ENCODE measurements at regions not wholly inside any gene's neighbourhood (a gene's known extent, or its start where the extent isn't known, plus 50 kb on each side); places are given as distances from the start of the nearest gene placed in this dataset.

DNA sequence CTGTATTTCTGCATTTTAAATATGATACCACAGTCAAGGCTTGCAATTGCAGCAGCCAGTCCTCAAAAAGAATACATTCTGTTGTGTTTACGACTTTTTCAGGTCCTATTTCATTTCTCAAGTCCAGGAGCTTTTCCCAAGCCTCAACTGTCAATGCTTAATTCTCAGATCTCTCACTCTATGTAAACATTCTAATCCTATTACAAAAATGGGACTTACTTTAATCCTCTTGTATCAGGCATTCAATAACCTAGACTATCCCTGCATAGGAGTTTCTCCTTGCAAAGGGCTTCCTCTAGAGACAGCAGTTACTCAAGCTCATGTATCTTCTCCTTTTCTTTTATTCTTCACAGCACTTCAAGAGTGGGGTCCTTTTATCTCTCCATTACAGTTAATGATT is 1293.0 kb downstream of the GRIK2 start:
- ATAC-seq: no peak
- DNase-seq: no peak
- no peaks in the 10 kb centered on the region for H3K4me1 Mint-ChIP-seq
- H3K27ac Mint-ChIP-seq: no peak overlapping the region
- H3K4me3 Mint-ChIP-seq: no peak overlapping the region
- peaks cover 3 to 8% of the 10 kb centered on the region in 2 donors for H3K9me3 Mint-ChIP-seq
- H3K27me3 Mint-ChIP-seq: no peaks in the 10 kb centered on the region

DNA sequence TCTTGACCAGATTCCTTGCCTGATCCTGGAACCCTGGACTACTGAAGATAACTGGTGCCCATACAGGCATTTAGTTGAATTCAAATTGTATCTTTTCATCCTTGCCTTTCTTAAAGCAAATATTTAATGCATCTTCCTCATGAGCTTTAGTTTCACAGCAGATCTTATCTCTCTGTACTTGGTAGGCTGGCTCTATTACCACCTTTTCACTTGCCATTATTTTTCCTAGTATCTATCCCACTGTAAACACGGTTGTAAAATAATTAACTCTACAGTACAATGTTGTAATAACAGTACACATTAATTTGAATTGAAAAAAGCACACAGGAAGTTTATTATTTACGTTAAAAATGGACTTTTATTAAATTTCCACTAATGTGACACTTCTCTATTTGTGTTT is 1286.9 kb downstream of the GRIK2 start:
- no peaks in the 10 kb centered on the region for H3K27me3 Mint-ChIP-seq
- H3K27ac Mint-ChIP-seq: no peak overlapping the region
- no peaks in the 10 kb centered on the region for H3K9me3 Mint-ChIP-seq
- ATAC-seq (no peak), DNase-seq (no peak)
- H3K4me1 Mint-ChIP-seq: no peaks in the 10 kb centered on the region
- no peak overlapping the region for H3K4me3 Mint-ChIP-seq

DNA sequence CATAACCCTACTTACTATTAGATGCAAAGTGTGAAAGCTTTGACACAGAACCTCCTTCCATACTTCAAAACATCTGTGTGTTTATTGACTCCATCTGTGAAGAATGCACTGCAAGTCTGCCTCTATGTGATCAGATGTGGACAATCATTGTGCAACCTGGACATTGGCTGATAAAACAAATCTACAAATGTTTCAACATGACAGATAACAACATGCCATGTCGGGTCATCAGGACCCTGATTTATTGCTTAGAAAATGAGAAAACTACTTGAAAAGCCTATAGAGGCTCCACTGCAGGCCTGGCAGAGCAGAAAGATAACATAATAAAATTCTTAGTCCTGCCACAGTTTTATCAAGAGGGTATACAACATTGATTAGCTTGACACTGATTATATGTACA is 1286.4 kb downstream of the GRIK2 start:
- DNase-seq (no peak), ATAC-seq (no peak)
- no peaks in the 10 kb centered on the region for H3K9me3 Mint-ChIP-seq
- H3K4me3 Mint-ChIP-seq: no peak overlapping the region
- no peak overlapping the region for H3K27ac Mint-ChIP-seq
- no peaks in the 10 kb centered on the region for H3K27me3 Mint-ChIP-seq
- H3K4me1 Mint-ChIP-seq: no peaks in the 10 kb centered on the region

DNA sequence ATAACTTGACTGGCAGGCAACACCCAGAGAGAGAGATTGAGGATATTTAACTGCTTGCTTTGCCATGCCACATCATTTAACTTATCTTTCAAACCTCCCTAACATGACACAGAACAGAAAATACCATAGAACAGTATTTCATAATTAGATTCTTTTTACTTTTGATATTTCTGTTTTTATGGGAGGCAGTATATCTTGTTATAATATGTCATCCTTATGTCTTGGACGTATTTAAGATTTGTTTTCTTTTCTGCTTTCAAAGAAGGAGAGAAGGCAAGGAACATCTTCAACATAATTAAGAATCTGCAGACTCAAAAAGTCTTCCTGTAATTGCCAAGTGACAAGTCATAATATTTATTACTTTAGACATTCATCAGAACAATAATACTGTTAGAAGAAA is 1283.7 kb downstream of the GRIK2 start:
- H3K4me3 Mint-ChIP-seq: no peak overlapping the region

DNA sequence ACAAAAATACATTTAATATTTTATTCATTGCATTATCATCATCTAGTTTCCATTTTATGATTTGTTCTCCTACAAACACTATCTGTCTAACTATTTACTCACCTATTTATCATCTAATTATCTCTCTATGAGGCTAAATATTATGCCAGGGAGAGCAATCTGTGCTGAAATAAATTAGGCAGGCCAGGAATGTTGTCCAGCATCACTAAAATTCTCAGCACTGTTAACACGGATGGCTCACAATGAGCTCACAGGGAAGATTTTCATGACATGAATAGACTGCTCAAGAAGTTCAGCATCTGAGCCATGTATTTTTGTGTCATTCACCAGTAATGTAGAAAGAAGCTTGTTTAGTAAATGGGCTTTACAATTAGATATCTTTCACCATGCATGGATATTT is 1277.2 kb downstream of the GRIK2 start:
- DNase-seq: no peak
- Mint-ChIP-seq H3K4me3 (no peak overlapping the region), H3K27me3 (no peaks in the 10 kb centered on the region), H3K27ac (no peak overlapping the region), H3K4me1 (no peaks in the 10 kb centered on the region), H3K9me3 (peaks cover 0 to 5% of the 10 kb centered on the region in 2 donors)
- no peak for ATAC-seq

More for the DNA sequence above, 1283.7 kb downstream of the GRIK2 start:
- no peak for ATAC-seq
- Mint-ChIP-seq H3K4me1 (no peaks in the 10 kb centered on the region), H3K9me3 (no peaks in the 10 kb centered on the region), H3K27ac (no peak overlapping the region), H3K27me3 (no peaks in the 10 kb centered on the region)
- no peak for DNase-seq

DNA sequence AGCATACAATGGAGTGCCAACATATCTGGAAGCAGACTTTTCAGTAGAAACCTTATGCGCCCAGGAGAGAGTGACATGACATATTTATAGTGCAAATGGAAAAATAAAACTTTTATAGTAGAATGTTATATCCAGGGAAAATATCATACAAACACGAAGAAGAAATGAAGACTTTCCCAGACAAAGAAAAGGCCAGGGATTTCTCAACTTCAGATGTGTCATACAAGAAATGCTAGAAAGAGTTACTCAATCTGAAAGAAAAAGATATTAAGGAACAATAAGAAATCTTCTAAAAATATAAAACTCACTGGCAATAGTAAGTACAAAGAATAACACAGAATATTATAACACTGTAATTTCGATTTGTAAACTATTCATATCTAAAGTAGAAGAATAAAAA is 1269.3 kb downstream of the GRIK2 start:
- ATAC-seq (no peak), DNase-seq (no peak)
- no peak overlapping the region for H3K27ac Mint-ChIP-seq

DNA sequence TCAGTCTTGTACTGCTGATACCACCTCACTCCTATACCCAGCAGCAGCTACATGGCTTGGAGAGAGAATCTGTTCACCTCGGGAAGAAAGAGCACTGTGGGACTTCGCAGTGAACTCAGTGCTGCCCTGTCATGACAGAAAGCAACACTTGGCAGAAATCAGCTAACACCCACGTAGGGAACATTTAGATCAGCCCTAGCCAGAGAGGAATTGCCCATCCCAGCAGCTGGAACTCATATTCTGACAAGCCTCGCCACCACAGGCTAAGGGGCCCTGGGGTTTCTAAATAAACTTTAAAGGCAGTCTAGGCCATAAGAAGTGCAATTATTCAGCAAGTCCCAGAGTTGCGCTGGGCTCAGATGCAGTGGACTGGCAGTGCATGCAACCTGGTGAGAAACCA is 1266.8 kb downstream of the GRIK2 start:
- H3K4me3 Mint-ChIP-seq: no peak overlapping the region
- no peaks in the 10 kb centered on the region for H3K4me1 Mint-ChIP-seq
- no peaks in the 10 kb centered on the region for H3K27me3 Mint-ChIP-seq
- no peak for DNase-seq
- no peak overlapping the region for H3K27ac Mint-ChIP-seq
- peaks cover 11 to 19% of the 10 kb centered on the region in 2 donors for H3K9me3 Mint-ChIP-seq
- ATAC-seq: no peak

More for the DNA sequence above, 1269.3 kb downstream of the GRIK2 start:
- H3K27me3 Mint-ChIP-seq: no peaks in the 10 kb centered on the region
- no peak overlapping the region for H3K4me3 Mint-ChIP-seq
- no peaks in the 10 kb centered on the region for H3K4me1 Mint-ChIP-seq
- peaks cover 9 to 11% of the 10 kb centered on the region in 2 donors for H3K9me3 Mint-ChIP-seq

DNA sequence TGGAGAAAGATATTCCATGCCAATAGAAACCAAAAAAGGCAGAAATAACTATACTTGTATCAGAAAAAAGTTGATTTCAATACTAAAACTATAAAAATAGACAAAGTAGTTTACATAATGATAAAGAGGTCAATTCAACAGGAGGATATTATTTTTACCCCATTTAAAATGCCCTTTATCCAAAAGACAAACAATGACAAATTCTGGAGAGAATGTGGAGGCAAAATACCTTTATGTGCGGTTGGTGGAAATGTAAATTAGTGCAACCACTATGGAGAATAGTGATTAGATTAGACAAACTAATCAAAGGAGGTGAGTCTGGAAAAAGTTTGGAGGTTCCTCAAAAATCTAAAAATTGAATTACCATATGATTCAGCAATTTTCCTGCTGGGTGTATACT is 1262.3 kb downstream of the GRIK2 start:
- Mint-ChIP-seq H3K4me1 (no peaks in the 10 kb centered on the region), H3K27me3 (no peaks in the 10 kb centered on the region), H3K9me3 (peaks cover 8 to 23% of the 10 kb centered on the region in 2 donors), H3K27ac (no peak overlapping the region), H3K4me3 (no peak overlapping the region)
- ATAC-seq (no peak), DNase-seq (no peak)

DNA sequence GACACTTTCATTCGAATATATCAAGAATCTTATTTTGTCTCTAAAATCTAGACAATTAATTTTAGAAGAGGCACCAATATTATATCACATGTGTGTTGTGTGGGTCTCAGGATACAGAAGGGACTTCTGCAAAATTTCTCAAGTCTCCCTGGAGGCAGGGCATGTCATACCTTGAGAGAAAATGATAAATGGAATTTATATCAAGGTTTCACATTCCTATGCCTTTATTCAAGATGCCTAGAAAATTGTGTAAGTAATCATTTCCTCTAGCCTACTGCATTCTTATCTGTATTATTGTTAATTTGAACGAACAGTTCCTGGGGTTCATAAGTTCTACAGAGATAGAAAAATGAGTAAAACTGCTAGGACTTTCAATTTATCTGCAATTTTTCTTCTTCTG is 1247.9 kb downstream of the GRIK2 start:
- H3K27me3 Mint-ChIP-seq: no peaks in the 10 kb centered on the region
- ATAC-seq (no peak), DNase-seq (no peak)
- peaks cover 0 to 12% of the 10 kb centered on the region in 2 donors for H3K9me3 Mint-ChIP-seq
- no peak overlapping the region for H3K4me3 Mint-ChIP-seq
- H3K4me1 Mint-ChIP-seq: no peaks in the 10 kb centered on the region
- no peak overlapping the region for H3K27ac Mint-ChIP-seq

DNA sequence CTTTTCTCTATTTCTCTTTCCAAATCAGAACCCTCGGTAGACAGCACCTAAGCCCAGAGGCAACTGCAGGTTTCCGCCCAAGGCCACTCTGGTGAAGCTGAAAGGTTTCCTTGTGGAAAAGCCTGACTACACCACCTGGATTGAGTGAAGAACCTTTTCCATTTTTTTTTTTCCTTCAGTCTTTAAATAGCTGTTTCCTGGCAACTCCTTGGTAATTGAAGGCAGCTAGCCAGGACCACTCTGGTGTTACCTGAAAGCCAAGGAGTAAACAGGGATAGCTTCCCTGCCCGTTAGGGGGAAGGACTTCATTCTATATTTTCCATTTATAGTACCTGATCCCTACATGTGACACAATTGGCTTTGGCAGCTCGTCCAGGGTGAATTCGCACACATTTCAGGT is 1238.4 kb downstream of the GRIK2 start:
- Mint-ChIP-seq H3K9me3 (peaks cover 12 to 17% of the 10 kb centered on the region in 2 donors), H3K27ac (no peak overlapping the region), H3K4me1 (no peaks in the 10 kb centered on the region), H3K27me3 (no peaks in the 10 kb centered on the region), H3K4me3 (no peak overlapping the region)
- DNase-seq (no peak), ATAC-seq (no peak)

DNA sequence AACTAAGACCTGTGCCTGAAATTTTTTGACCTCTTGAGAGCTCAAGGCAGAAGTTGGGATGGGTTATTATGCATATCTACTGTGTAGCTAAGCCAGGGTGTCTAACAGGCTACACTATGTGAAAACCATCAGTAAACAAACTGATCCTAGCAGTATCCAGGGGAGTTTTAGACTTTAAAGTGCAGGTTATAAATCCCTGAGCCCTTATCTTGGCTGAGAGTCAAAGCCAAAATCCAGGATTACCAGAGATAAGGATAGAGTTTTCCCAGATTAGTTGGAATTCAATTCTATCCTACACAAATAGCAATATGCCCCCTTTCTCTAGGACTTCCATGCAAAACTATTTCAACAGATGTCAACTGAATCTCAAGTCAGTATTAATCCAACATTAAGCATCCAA is 1229.7 kb downstream of the GRIK2 start:
- peaks cover 4 to 6% of the 10 kb centered on the region in 2 donors for H3K9me3 Mint-ChIP-seq
- no peak for DNase-seq
- ATAC-seq: no peak
- H3K4me1 Mint-ChIP-seq: no peaks in the 10 kb centered on the region
- H3K27ac Mint-ChIP-seq: no peak overlapping the region
- no peaks in the 10 kb centered on the region for H3K27me3 Mint-ChIP-seq
- H3K4me3 Mint-ChIP-seq: no peak overlapping the region

DNA sequence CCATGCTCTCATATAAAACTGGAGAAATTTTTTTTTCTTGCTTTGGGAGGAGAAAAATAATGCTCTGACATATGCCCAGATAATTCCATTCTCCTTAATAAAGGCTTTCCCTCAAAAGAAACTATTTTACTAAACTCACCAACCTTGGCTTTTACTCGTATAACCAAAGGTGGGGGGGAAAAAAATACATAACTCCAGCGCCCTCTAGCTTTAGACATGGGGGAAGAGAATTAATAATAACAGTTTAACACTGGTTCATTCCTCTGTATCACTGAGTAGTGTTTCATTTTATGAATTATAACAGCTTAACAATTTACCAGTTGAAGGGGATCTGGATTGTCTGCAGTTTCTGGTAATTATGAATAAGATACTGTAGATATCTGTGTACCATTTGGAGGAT is 1226.1 kb downstream of the GRIK2 start:
- ATAC-seq: no peak
- no peak for DNase-seq
- Mint-ChIP-seq H3K4me3 (no peak overlapping the region), H3K27me3 (no peaks in the 10 kb centered on the region), H3K4me1 (no peaks in the 10 kb centered on the region), H3K9me3 (peaks cover 7 to 14% of the 10 kb centered on the region in 2 donors), H3K27ac (no peak overlapping the region)

DNA sequence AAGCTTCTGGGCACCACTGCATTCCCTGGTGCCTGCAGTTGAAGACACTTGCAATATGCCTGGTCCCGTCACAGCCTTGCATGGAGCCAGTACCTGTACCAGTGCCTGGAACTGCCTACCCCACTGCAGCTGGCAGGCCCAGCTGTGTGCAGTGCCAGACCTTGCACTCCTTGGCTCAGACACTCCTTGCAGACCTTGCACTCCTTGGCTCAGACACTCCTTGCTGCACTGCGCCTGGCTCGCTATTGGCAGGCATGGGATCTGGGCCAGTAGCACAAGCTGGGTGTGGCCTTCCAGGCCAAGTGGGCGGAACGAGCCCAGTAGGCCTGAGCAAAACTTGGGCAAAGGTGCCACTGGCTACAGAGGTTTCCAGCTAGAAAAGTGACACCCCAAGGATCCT is 1189.1 kb downstream of the GRIK2 start:
- Mint-ChIP-seq H3K27ac (no peak overlapping the region), H3K27me3 (no peaks in the 10 kb centered on the region), H3K4me3 (no peak overlapping the region), H3K9me3 (no peaks in the 10 kb centered on the region), H3K4me1 (no peaks in the 10 kb centered on the region)
- DNase-seq (no peak), ATAC-seq (no peak)

DNA sequence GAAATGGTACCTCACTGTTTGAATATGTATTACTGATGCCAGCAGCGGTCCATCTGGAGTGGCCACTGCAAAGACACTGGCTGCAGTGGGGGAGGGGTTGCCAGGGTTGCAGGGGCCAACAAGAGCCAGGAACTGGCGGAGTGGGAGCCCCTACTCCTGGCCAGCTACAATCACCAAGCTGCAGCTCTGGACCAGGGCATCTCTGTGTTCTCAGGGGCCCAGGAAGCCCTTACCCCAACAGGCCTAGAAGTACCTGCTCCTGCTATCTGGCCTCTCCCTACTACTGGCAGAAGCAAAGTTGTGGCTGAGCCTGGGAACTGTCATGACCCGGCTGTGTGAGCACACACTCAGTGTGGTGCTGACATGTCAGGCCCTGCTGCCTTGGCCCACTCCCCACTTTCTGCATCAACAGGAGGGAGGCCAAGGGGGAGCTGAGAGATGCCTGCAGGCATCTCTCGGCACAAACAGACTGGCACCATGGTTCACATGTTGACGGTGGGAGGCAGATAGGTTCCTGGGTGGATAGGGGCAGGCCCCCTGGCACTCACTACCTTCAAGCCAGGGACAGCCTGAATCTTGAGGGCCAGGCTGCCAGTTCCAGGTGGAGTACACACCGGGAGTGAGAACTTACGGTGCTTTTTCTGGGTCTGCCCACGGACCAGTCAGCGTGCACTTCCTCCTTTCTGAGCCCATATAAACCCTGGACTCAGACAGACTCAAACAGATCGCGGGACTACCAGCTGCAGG is 1188.0 kb downstream of the GRIK2 start:
- Mint-ChIP-seq H3K27me3 (no peaks in the 10 kb centered on the region), H3K4me1 (no peaks in the 10 kb centered on the region), H3K4me3 (no peak overlapping the region), H3K27ac (no peak overlapping the region), H3K9me3 (no peaks in the 10 kb centered on the region)
- no peak for DNase-seq
- no peak for ATAC-seq

DNA sequence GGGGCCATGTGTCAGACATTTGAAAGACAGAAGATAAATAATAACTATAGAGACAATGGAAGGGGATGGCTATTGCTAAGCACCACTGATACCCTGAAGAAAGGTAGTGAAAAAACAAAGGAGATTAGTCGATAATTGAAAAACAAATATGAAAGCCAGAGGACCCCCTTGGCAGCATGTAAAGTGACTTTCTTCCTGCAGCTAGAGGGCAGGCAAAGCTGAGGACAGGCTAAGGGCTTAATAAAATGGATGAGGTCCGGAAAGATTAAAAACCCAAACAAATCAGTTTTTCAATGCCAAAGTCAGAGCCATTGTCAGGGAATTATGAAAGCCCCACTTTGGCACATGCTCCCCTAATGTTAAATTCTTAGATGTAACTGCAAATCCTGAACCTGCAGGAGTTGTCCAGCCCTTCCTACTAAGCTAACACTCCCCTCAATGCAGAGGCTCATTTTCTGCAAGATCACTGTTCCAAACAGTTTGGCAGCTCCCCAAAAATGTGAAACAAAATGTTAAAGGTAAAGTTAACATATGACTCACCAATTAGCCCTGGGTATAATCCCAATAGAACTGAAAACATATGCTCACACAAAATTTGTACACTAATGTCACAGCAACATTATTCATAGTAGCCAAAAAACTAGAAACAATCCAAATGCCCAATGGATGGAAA is 1177.9 kb downstream of the GRIK2 start:
- ATAC-seq (no peak), DNase-seq (no peak)
- Mint-ChIP-seq H3K4me3 (no peak overlapping the region), H3K27me3 (no peaks in the 10 kb centered on the region), H3K27ac (no peak overlapping the region), H3K4me1 (no peaks in the 10 kb centered on the region), H3K9me3 (no peaks in the 10 kb centered on the region)

DNA sequence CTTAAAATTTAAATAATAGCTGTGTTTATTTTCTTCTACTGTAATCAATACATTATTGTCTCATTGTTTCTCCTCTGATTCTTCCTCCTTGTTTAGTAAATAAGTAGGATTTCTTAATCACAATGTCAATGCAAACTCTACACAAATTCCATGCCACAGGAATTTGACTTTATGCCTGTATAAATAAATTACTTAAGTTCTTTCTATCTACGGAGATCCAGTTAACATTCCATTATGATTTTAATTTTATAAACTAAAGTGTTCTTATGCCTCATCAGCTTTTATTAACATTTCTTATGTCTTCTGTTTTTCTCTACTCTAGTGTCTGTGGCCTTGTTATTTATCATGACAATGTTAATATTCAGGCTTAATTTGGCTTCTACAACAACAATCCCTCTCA is 1169.2 kb downstream of the GRIK2 start:
- Mint-ChIP-seq H3K27me3 (no peaks in the 10 kb centered on the region), H3K9me3 (no peaks in the 10 kb centered on the region), H3K4me1 (no peaks in the 10 kb centered on the region), H3K27ac (no peak overlapping the region), H3K4me3 (no peak overlapping the region)
- no peak for ATAC-seq
- no peak for DNase-seq

DNA sequence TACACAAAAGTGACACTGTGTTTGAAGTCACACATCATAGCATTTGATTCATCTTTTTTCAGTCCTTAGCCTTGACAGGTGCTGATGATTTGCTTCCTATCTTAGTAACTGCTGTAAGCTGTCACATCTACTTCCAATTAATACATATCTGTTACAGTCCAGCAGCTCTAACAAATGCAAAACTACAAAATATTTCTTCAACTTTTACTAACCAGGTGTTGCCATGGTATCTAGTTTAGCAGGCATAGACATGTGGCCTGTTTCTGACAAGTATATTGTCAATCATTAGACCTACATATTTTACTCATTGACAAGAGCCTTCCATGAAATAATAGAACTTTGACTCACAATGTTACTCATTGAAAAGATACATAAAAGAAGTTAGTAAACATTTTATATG is 1159.7 kb downstream of the GRIK2 start:
- no peaks in the 10 kb centered on the region for H3K4me1 Mint-ChIP-seq
- peaks cover 0 to 1% of the 10 kb centered on the region in 2 donors for H3K9me3 Mint-ChIP-seq
- DNase-seq (no peak), ATAC-seq (no peak)
- H3K27ac Mint-ChIP-seq: no peak overlapping the region
- H3K4me3 Mint-ChIP-seq: no peak overlapping the region
- H3K27me3 Mint-ChIP-seq: no peaks in the 10 kb centered on the region

Measured in stimulated activated naive CD8-positive, alpha-beta T cell treated with anti-CD3 and anti-CD28 coated beads, Interleukin-15, amount 100 ng/mL, for 72 hours (primary cell).